GM21526 (cell line): ENCODE measurements at regions not wholly inside any gene's neighbourhood (a gene's known extent, or its start where the extent isn't known, plus 50 kb on each side); places are given as distances from the start of the nearest gene placed in this dataset.

ENCODE experiments used
- ATAC-seq: cut with Tn5 transposase; IDR thresholded peaks from one replicate; pipeline ENCODE4 v1.9.1; 2021; ENCODE audit warnings: moderate library complexity; ENCODE audit not compliant: unreplicated experiment, low FRiP score

GRCh38 chr6:104621396-104621795 is 238.3 kb downstream of the HACE1 start:
- ATAC-seq: no peak

GRCh38 chr6:104617591-104617990 is 242.1 kb downstream of the HACE1 start:
- ATAC-seq: no peak

GRCh38 chr6:104614394-104614793 is 245.3 kb downstream of the HACE1 start:
- ATAC-seq: no peak

DNA sequence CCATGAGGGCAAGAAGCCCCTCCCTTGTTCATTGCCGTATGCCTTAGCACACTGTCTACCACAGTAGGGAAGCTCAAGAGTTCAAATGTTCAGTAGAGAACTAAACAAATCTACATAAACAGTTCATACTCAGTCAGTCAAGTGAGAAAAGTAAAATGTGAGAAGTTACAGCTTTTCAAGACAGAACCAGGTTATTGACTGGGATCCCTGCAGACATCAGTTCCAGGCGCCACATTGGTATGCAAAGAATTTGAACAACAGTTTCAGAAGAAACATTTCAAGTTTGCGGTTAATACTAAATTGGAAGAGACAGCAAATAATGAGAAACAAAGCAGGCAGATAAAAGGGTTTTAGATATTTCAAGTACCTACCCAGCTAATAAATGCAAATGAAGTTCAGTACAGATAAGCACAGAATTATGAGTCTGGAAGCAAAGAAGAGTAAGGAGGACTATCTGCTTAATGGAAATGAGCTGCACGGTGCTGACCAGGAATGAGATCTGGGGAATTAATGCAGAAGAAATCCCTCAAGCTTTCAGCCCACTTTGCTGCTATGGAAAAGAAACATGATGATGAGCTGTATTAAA is 246.2 kb downstream of the HACE1 start:
- ATAC-seq: no peak

- no peak for ATAC-seq
Measured at GRCh38 chr6:104612541-104612940, 247.2 kb downstream of the HACE1 start.

DNA sequence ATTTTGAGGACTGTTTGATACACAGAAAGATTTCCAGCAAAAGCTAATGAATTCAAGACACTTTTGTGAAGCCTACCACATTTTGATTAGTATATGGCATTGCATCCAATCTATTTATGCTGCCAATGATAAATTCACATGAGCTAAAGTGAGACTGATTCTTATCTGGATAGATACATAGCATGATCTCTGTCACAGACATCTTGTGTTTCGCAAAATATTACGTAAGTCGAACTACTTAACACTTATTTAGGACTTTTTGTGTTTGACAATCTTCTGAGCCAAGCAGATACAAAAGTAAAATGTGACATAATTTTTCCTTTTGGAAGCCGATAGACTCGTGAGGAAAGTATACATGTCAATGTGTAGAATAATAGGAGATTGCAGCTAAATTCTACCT is 251.6 kb downstream of the HACE1 start:
- no peak for ATAC-seq

GRCh38 chr6:104607501-104607900 is 252.2 kb downstream of the HACE1 start:
- no peak for ATAC-seq

DNA sequence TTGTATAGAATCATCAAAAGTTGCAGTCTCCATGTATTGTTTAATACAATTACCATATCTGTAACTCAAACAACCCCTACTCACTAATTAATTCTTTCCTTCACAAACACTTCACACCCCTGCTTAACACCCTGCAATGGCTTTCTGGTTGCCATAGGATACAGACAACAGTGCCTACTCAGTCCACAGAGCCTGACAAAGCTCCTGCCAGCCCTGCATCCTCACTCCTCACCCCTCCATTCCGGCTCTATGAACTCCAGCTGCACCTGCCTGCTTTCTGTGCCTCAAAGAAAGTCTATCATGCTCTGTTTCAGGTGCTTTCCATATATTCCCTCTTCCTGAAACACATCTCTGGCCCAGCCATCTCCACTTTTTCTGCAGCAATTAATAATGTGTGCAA is 253.4 kb downstream of the HACE1 start:
- no peak for ATAC-seq

- no peak for ATAC-seq
Measured at GRCh38 chr6:104604685-104605084, 255.0 kb downstream of the HACE1 start.

DNA sequence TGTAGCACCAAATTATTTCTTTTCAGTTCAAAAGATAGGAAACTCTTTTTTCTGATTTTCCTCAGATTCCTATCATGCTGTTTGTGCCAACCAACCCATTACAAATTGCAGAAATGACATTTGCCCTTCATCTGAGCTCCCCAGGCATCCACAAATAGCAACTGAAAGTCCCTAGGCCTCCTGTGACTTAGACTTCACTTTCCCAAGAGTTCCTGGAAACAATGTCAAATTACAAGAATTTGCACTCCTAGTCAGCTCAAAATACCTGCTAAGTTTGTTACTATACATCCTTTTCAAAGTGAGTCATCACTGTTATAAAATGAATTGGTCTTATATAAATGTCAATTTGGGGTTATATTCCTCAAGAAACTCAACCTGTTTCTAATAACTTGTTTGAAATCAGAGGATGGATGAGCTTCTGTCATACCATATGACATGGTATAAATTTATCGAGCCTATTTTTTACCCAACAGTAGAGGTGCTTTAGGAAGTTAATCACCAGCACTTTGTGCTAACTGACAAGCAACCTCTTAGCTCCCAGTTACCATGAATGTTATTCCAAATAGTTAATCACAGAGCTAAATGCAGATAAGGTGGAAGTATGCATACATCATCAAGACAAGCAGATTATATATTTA is 256.5 kb downstream of the HACE1 start:
- ATAC-seq: no peak

DNA sequence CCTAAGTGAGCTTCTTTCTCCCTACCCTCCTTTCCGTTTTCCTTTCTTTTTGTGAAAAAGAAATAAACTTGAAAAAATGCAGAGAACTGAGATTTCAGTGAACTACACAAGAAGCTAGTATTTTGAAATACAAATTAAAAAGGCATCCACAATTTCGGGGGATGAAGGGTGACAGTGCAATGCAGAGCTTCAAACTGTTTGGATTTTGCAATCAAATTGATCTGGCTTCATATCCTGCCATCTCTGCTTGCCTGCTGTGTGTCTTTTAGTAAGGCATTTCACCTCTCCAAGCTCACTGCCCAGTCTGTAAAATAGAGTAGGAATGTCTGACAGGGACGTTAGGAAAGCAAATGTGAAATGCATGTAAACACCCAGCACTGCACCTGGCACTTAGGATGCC is 258.0 kb downstream of the HACE1 start:
- no peak for ATAC-seq

GRCh38 chr6:104601131-104601651 is 258.5 kb downstream of the HACE1 start:
- ATAC-seq: no peak

- no peak for ATAC-seq
Measured at GRCh38 chr6:104600639-104600931, 259.1 kb downstream of the HACE1 start.

DNA sequence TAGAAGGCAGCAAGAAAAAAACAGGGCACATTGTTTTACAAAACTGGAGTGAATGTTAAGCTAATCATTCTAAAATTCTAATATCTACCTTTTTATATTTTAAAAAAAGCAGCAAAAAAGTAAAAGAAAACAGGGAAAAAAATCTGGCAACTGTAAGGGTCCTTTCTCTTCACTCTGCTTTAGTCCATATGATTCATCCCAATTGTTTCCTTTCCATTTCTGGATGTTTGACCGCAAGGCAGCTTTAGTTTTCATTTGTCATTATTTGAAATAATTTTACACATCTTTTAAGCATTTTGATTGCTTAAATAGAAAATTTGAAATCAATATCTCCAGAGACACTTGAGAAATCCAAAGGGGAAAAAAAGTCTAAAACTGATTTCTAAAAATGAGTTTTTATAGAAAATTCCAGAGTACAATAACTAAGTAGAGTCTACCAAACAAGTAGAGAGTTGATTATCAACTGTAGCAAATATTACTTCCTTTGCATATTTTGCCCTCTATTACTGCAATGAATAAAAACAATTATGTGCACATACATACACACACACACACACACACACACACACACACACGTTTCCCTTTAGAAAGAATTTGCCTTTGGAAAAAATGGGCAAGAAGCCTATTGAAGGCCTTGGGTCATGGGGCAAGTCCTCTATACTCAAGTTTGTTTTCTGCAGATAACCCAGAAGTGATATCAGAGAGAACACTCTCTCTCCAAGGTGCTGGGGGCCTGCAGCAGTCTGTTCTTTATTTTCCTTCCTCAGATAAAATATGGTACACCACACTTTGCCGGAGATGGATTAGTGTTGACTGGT is 259.7 kb downstream of the HACE1 start:
- no peak for ATAC-seq

DNA sequence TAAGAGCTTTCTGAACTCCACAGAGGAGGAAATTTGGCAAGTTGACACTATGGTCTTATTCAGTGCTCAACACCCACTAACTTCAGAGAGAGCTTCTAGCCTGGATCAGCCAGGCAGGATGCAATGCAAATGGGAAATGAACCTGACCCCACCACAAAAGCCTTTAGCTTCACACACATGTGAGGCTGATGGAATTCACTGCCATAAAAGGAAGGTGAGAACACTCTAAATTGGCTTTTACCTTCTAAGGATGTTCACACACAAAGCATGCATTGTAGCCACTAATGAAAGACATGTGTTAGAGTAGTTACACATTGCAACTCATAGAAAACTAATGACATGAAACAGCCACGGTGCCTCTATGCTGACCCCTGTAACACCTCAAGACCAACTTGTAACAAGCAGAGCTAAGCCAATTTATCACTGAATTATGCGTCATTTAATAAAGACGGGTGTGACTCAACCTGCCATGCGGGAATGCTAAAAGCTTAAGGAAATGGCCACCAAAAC is 262.1 kb downstream of the HACE1 start:
- ATAC-seq: no peak

DNA sequence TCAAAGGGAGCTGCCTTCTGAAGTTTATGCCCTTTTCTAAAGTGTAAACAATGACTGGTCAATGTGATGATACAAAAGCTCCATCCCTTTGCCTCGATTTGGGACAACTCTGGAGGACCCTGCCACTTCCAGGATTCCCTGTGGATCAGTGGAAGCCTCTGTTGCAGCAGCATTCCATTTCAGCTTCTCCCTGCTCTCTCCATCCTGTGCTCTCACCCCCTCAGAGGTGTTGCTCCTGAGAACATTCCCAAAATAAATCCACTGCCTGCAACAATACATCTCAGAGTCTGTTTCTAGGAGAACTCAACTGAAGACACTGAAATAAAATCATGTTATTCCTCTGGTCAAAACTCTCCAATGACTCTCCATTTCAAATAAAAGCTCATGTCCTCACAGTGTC is 263.6 kb downstream of the HACE1 start:
- ATAC-seq: no peak

DNA sequence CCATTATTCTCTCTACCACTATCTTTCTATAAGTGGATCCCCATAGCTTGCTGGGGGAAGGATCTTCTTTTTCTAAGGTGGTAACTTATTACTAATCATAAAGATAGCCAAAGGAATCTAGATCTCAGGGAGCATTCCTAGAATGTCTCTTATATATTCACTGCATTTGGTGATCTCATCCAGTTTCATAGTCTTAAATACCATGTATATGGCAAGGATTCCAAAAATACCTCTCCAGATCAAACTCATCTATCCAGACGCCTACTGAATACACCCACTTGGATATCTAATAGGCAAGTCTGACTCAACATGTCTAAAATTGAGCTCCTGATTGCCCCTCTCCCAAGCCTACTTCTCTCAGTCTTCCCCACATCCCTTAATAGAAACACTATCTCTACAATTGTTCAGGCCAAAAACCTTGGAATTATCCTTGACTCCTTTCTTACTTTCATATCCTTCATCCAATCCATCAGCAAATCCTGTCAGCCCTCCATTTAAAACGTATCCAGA is 264.4 kb downstream of the HACE1 start:
- ATAC-seq: no peak

GRCh38 chr6:104591573-104592334 is 268.0 kb downstream of the HACE1 start:
- no peak for ATAC-seq

- ATAC-seq: no peak
Measured at GRCh38 chr6:104589940-104590339, 269.8 kb downstream of the HACE1 start.

DNA sequence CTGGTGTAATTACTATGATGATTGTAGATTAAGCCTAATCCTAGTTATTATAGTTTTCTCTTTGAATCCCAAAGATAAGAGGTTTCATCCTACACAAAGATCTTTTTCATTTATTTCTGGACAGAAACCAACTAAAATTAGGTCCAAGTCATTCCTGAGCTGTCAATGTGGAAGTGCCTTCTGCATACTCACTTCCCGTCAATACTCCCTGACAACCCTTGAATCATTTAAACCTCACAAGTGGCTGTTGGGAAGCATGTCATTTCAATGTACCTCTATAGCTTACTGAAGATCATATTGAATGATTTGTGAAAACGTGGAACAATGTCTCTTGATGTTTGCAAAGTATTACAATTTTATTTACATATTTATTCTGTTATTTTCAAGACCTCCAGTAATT is 274.1 kb downstream of the HACE1 start:
- no peak for ATAC-seq

DNA sequence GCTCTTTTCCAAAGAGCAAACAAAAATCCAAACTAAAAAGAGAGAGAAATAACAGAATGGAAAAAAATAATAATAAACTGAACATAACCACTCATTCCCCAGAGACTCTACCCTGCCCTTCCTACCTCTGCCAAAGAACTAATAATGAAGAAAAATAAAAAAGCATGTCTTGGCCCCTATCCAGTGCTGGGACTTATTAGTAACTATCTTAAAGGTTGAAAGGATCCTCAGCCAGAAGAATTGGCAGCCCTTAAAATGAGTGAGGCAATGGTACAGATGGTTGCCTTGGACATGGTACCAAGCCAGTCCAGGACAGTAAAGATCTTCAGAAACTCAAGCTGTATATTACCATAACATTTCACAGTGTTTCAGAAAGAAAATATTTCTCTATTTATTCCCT is 279.3 kb downstream of the HACE1 start:
- ATAC-seq: no peak
